HG03521 (cell line): ENCODE measurements at regions not wholly inside any gene's neighbourhood (a gene's known extent, or its start where the extent isn't known, plus 50 kb on each side); places are given as distances from the start of the nearest gene placed in this dataset.
"Not testable (repeated sequence)": the region's sequence is repeated elsewhere in the genome, so short reads cannot be mapped to it uniquely, and the experiment has no call there.

ENCODE experiments used
- ATAC-seq: cut with Tn5 transposase; IDR thresholded peaks from one replicate; pipeline ENCODE4 v1.9.1; 2021; ENCODE audit warnings: mild to moderate bottlenecking, moderate library complexity; ENCODE audit not compliant: unreplicated experiment

GRCh38 chr2:167803449-167803988 is 443.9 kb downstream of the STK39 start:
- no peak for ATAC-seq

DNA sequence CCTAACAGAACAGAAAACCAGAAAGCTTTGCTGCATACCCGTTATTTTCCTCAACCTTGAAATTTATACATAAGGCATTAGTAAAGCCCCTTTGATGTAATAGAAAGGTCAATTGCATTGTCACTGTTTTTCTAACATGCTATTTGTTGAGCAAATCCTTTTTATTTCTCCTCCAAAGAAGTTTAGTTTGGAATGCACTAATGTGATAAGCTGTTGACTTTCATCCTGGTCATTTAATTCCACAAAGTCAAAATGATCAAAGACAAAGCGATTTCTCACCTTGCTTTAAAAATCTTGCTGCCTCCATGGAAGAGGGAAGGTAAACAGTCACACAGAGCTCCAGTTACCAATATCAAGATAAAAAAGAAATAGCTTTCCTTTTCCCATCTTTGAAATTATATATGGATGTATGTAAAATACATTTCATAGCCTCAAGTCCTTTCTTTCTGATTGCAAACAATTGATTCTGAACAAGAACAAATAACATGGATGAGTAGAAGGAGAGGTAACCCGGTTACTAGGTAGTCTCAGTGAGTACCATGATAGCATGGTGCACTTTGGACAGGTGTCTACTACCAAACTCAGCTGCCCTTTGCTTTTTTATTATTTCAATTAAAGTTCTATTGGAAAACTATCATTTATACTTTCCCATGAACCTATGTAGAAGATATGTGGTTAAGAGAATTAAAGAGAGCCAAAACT is 452.7 kb downstream of the STK39 start:
- ATAC-seq = no peak

GRCh38 chr2:167793725-167794124 is 453.7 kb downstream of the STK39 start:
- ATAC-seq = no peak

GRCh38 chr2:167792126-167792525 is 455.3 kb downstream of the STK39 start:
- no peak for ATAC-seq

- ATAC-seq = no peak
These were observed 456.5 kb downstream of the STK39 start for GRCh38 chr2:167790781-167791450.

GRCh38 chr2:167790189-167790588 is 457.2 kb downstream of the STK39 start:
- no peak for ATAC-seq

DNA sequence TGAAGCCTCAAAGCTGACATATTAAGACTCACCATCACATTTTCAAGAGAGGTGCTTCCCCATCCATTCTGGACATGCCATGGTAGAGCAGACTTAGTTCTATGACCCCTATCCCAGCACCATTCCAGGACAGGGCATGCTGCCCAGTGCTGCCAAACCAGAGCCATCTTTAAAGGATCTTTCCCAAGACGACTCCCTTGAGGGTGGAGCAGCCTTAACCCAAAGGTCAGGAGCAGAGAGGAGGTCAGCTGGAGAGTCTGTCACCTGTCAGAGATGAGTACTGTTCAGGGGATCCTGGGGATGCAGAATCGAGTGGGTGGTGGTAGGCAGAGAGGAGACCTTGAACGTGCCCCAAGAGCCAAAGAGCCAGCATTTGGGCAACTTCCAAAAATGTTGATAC is 459.8 kb downstream of the STK39 start:
- ATAC-seq = no peak

DNA sequence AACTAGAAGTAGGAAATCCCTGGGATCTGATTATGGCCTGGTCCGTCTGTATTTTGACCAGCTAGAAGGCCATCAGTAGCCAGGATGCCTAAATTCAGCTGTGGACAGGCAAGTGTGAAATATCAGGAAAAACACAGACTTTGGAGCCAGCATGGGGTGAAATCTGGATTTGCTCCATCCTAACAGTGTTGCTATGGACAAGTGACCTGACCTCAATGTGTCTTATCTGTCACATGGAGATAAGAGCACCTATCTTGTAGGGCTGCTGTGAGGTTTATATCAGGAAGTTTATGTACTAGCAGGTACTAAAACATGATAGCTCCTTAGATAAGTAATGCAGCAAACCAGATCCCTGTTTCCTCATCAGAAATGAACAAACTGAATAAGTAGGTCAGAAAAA is 460.4 kb downstream of the STK39 start:
- ATAC-seq = no peak

DNA sequence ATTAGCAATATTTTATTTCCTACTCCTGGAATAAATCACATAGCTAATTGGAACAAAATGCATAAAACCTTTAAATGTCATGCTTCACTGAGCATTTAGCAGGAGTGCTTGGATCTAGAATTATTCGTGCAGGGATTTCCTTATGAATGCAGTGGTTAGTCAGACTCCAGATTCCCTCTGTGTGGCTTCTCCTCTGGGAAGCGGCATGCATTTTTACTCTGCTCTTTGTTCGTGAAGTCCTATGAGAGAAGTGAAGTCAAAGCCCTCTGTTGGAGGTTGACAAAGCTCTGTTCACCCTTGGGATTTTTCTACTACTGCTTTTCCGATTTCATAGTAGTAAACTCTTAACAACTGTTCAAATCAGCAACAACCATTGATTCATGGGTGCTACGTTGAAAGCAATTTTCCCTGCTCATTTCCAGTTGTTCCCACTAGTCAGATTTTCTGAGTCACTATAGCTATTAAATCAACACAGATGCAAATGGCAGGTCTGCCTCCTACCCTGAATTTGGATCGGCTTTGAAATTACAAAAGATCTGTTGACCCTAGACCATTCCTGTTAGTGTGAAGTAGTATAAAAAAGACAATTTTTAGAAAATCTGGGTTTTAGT is 461.7 kb downstream of the STK39 start:
- no peak for ATAC-seq

GRCh38 chr2:167784084-167784425 is 463.3 kb downstream of the STK39 start:
- ATAC-seq = no peak

DNA sequence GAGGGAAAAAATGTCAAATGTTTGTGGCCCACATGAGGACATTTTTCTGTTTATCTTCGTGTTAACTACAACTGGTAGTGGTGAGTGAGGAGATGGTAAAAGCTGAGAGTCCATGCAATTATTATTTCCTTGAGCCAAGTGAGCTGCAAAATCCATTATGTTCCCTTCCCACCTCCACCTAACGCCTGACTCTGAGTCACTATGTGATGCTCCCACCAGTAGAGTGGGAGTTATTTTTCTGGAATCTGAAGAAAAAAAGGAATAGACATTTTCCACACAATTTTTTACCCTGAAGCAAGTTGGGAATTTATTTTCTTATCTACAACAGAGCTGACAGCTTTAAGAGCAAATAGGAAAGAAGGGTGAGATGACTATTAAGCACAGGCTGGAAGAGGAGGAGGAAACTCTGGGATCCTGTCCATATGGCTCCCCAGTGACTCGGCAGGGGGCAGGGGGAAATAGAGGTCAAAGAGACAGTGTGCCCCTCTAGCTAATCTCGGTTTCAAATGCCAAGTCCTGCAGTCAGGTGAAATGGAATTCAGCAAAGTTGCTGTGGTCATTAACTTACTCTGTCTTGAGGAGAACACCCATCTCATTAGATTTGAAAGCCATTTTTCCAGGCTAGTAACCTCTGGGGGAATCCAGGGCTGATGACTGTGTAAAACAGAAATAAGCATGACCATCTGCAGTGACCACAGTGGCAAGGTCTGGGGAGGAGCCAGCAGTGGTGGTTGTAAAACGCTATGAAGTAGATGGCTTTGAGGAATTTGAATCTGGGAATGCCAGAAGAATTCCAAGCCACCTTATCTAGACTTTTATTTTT is 463.9 kb downstream of the STK39 start:
- ATAC-seq = no peak

DNA sequence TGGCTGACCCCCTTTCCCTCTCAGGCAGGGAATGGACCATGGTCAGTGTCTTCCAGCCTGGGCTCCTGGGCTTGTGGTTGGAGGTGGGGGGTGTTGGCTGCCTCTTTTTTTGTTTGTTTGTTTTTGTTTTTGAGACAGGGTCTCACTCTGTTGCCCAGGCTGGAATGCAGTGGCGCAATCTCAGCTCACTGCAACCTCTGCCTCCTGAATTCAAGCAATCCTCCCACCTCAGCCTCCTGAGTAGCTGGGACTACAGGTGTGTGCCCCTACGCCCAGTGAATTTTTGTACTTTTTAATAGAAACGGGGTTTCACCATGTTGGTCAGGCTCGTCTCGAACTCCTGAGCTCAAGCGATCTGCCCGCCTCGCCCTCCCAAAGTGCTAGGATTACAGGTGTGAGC is 465.8 kb downstream of the STK39 start:
- ATAC-seq = not testable (repeated sequence)

GRCh38 chr2:167776359-167776758 is 471.0 kb downstream of the STK39 start:
- no peak for ATAC-seq

- ATAC-seq = no peak
These were observed 475.8 kb downstream of the STK39 start for GRCh38 chr2:167771628-167772027.

- no peak for ATAC-seq
These were observed 478.4 kb downstream of the STK39 start for GRCh38 chr2:167769020-167769419.

GRCh38 chr2:167767830-167768229 is 479.6 kb downstream of the STK39 start:
- no peak for ATAC-seq

- no peak for ATAC-seq
These were observed 482.5 kb downstream of the STK39 start for GRCh38 chr2:167764772-167765341.

GRCh38 chr2:167761465-167762136 is 485.8 kb downstream of the STK39 start:
- no peak for ATAC-seq

DNA sequence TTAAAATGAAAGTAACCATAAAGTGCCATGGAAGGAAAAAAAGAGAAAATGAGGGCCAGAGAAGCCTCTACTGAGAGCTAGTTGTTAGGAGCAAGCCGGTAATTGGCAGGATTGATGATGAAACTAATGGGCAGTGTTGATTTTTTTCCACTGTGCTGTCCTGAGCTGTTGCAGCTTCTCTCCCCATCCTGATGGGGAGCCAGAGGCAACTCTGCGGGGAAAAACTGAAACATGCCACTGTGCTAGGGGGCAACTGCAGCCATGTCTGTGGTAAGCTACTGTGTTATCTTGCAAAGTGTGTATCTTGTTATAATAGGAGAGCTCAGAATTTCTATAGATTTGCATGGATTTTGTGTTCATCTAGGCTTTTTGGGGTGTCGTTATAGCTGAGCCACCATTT is 487.9 kb downstream of the STK39 start:
- ATAC-seq = no peak

- ATAC-seq = no peak
These were observed 489.1 kb downstream of the STK39 start for GRCh38 chr2:167758292-167758691.
